T-cell (primary cell): ENCODE measurements at regions not wholly inside any gene's neighbourhood (a gene's known extent, or its start where the extent isn't known, plus 50 kb on each side); places are given as distances from the start of the nearest gene placed in this dataset.

Experiments used
- ATAC-seq, 4 experiments: fragments of 200-7000 bp in 3 of 4; fragments of 150-1000 bp in 1 of 4; cut with Tn5 transposase; replicated peaks in 1 of 4; 1 replicate in 3 of 4; 2 replicates in 1 of 4; pipeline ENCODE4 v1.10.0; 2021; ENCODE audit warnings: moderate library complexity in 3 of 4, mild to moderate bottlenecking in 2 of 4, moderate number of reproducible peaks in 1 of 4
- CTCF ChIA-PET, 2 donors: fragments of 300-600 bp; sonication (Branson Sonifier 250); formaldehyde crosslinking; loops; one replicate each; lab custom pipeline; 2022; ENCODE audit warnings: antibody characterized with exemption in 2 of 2; lab: Charles Lee
- POLR2A ChIA-PET, 2 donors: fragments of 300-600 bp; sonication (Branson Sonifier 250); formaldehyde crosslinking; loops; one replicate each; lab custom pipeline; 2022; ENCODE audit warnings: antibody characterized with exemption in 2 of 2; lab: Charles Lee
- DNase-seq, 35 experiments: peaks; one replicate each; pipeline versions ENCODE4 v3.0.0 to v3.0.0-alpha.2; 2013 to 2023
- H3K27ac ChIP-seq: one replicate; pipeline ENCODE4 v1.5.1; 2013; ENCODE audit warnings: low read length
- H3K27me3 ChIP-seq, 2 experiments: replicated peaks in 1 of 2; 1 replicate in 1 of 2; 2 replicates in 1 of 2; pipeline versions ENCODE4 v1.6.1 to v1.7.0; 2013; ENCODE audit warnings: low read length in 1 of 2, mixed read lengths in 1 of 2; ENCODE audit not compliant: control insufficient read depth in 2 of 2, insufficient read depth in 2 of 2; ENCODE audit errors: extremely low read depth in 1 of 2
- H3K36me3 ChIP-seq, 2 donors: 1 replicate in 1 of 2; 2 replicates in 1 of 2; pipeline versions ENCODE4 v1.6.1 to v1.7.0; 2013; ENCODE audit warnings: low read length in 1 of 2; ENCODE audit not compliant: control insufficient read depth in 2 of 2, insufficient read depth in 1 of 2; ENCODE audit errors: extremely low read depth in 1 of 2
- H3K4me1 ChIP-seq, 2 experiments: 1 replicate in 1 of 2; 2 replicates in 1 of 2; pipeline versions ENCODE4 v1.6.1 to v1.7.0; 2013; ENCODE audit warnings: low read length in 2 of 2, mixed read lengths in 1 of 2; ENCODE audit not compliant: insufficient read depth in 2 of 2, control insufficient read depth in 1 of 2; ENCODE audit errors: extremely low read depth in 1 of 2
- H3K4me3 ChIP-seq, 2 donors: 1 replicate in 1 of 2; 2 replicates in 1 of 2; pipeline versions ENCODE4 v1.5.1 to v1.7.0; 2013; ENCODE audit warnings: mild to moderate bottlenecking in 2 of 2, low read length in 1 of 2, moderate library complexity in 1 of 2; ENCODE audit not compliant: control insufficient read depth in 1 of 2; ENCODE audit errors: extremely low read depth in 1 of 2
- H3K9me3 ChIP-seq: 2 replicates; pipeline ENCODE4 v1.7.0; 2013
- H3K27ac Mint-ChIP-seq, 2 donors: one replicate each; pipeline ENCODE4 v1.8.0; 2020 to 2021; ENCODE audit warnings: mild to moderate bottlenecking in 2 of 2, mixed read lengths in 2 of 2
- H3K27me3 Mint-ChIP-seq, 2 donors: one replicate each; pipeline ENCODE4 v1.8.0; 2021 to 2022; ENCODE audit warnings: mixed read lengths in 2 of 2
- H3K36me3 Mint-ChIP-seq: one replicate; pipeline ENCODE4 v1.8.0; 2021; ENCODE audit warnings: mixed read lengths
- H3K4me1 Mint-ChIP-seq, 3 donors: one replicate each; pipeline ENCODE4 v1.8.0; 2020 to 2022; ENCODE audit warnings: mixed read lengths in 3 of 3, mild to moderate bottlenecking in 1 of 3
- H3K4me3 Mint-ChIP-seq, 3 donors: one replicate each; pipeline ENCODE4 v1.8.0; 2020 to 2022; ENCODE audit warnings: mild to moderate bottlenecking in 3 of 3, mixed read lengths in 3 of 3, moderate library complexity in 3 of 3
- H3K9me3 Mint-ChIP-seq, 3 donors: one replicate each; pipeline ENCODE4 v1.8.0; 2020 to 2022; ENCODE audit warnings: mixed read lengths in 3 of 3
- WGBS: methylation state at CpG from one replicate; pipeline ENCODE4 v1.1.5; 2013; ENCODE audit warnings: missing lambda C conversion rate; ENCODE audit not compliant: insufficient coverage; 5-methylcytosine and 5-hydroxymethylcytosine counted together

DNA sequence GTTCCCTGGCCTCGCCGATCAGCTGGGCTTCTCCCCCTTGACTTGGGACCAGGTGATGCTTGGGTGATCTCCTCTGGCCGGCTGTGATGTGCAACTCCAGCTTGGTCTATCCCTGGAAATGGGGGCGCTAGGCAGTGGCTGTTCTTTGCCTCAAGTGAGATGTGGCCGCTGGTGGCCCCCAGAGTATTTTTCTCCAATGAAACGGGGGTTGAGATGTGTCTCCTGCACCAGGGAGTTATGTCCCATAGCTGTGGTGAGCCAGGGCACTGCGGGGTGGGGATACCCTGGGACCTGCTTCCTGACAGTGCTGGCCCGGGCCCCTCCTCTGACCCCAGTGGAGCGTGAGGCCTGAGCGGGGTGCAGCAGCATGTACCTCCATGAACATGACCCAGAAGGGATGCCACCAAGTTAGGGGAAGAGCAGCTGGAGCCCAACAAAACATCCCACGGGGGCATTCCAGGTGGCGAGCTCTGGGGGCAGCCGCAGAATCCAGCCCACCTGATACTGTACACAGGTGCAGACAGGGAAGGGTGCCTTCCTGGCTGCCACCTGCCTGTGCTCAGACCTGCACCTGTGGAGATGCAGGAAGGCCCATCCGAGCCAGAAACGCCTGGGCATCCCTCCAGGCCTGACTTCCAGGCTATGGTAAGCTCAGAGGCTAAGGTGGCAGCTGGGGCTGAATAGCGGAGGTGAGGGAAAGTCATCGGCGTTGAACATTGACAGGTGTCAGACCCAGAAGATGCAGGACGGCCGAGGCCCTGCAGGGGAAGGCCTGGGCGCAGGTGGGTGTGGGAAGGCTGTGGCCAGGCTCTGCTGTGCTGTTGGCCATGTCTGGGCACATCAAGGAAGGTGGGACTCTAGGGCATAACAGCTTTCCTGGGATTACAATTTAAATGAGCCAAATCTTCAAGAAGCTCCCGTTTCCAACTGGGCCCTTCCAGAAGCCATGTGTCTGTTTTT, 97.3 kb downstream of the CTTN start:
- H3K9me3 ChIP-seq = no peaks in the 10 kb centered on the region
- no peak overlapping the region for H3K27ac ChIP-seq
- ATAC-seq = no peak
- peaks cover 0 to 18% of the 10 kb centered on the region in 2 experiments for H3K27me3 ChIP-seq
- no peak overlapping the region for H3K4me3 Mint-ChIP-seq
- peaks cover 0 to 5% of the 10 kb centered on the region in 2 donors for H3K27me3 Mint-ChIP-seq
- H3K27ac Mint-ChIP-seq = no peak overlapping the region
- peaks cover 2 to 5% (median 4%) of the 10 kb centered on the region in 3 donors for H3K9me3 Mint-ChIP-seq
- H3K4me1 ChIP-seq = no peaks in the 10 kb centered on the region
- no peak overlapping the region for H3K4me3 ChIP-seq
- ChIA-PET POLR2A (no interaction called here), CTCF (no interaction called here)
- H3K36me3 Mint-ChIP-seq = no peaks in the 10 kb centered on the region
- H3K4me1 Mint-ChIP-seq = no peaks in the 10 kb centered on the region
- no peak for DNase-seq
- 67% methylated on average over 21 of the region's 22 CpGs for WGBS
- H3K36me3 ChIP-seq = no peaks in the 10 kb centered on the region

DNA sequence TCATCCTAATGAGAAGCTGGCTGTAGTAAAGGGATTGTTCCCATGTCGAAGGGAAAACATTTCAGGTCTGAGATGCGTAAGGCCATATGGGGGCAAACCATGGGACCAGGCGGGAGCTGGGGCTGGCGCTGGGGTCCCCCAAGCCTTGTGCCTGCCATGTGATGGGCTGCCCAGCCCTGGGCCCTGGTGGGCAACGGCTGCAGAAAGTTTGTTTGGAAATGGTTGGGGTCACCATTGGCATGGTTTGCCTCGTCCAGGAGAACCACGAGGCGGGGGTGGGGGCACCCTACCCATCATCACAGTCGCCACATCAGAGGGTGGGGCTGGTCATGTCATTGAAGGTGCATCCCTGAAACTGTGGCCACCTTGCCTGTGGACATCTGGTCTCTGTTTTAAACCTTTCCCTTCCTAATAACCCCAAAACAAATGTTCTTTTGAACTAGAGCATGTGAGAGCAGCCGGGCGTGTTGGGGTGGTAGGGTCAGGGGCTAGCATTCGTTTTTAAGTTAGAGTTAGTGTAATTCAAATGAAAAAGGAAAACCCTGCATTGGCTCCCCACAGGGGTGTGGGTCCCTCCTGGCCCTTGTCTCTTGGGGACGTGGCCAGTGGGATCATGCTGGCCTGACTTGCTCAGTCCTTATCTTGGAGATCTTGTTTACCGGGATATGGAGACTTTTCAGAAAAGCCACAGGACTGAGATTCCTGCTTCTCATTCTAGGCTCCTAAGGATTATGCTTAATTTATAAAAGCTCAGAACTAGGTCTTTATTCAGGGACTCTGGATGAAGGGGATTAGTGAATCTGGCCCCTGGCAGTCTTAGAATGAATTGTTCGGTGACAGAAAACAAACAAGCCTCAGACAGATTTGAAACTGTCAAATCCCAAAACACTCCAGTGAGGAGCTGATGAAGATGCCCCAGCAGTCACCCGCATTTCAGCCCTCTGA, 98.5 kb downstream of the CTTN start:
- ChIA-PET POLR2A (no interaction called here), CTCF (no interaction called here)
- Histone ChIP-seq H3K27me3 (peaks cover 0 to 20% of the 10 kb centered on the region in 2 experiments), H3K9me3 (no peaks in the 10 kb centered on the region), H3K27ac (no peak overlapping the region), H3K4me3 (no peak overlapping the region), H3K4me1 (no peaks in the 10 kb centered on the region), H3K36me3 (no peaks in the 10 kb centered on the region)
- no peaks in the 10 kb centered on the region for H3K36me3 Mint-ChIP-seq
- peaks cover 0 to 4% of the 10 kb centered on the region in 2 donors for H3K27me3 Mint-ChIP-seq
- H3K9me3 Mint-ChIP-seq = no peaks in the 10 kb centered on the region
- ATAC-seq (no peak), DNase-seq (no peak)
- no peak overlapping the region for H3K4me3 Mint-ChIP-seq
- WGBS = 69% methylated on average over 10 of the region's 16 CpGs
- H3K27ac Mint-ChIP-seq = no peak overlapping the region
- H3K4me1 Mint-ChIP-seq = no peaks in the 10 kb centered on the region

DNA sequence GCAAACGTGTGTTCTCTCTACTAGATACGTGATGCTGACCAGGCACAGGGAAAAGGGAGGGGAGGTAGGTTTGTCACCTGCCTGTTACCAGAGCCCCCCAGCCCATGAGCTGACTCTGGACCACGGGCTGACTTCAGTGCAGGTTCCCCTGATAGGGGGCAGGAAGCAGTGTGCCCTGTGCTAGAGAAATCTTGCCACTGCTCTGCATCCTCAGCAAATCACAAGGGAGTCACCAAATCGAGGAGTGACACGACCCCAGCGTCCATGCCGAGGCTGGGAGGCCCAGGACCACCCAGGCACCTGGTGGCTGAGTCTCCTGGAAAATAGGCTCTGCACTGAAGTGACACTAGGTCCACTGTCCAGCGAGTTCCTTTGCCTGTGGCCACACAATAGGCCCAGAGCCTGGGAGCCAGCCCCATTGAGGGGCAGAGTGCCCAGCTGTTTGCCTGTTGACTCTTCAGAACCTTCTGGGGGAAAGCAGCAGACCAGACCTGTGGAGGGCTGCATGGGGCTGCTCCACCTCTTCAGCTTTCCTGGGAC, 99.3 kb downstream of the CTTN start:
- ATAC-seq (no peak), DNase-seq (peak in 1 of 35 experiments; percentile 0)
- H3K36me3 ChIP-seq = no peaks in the 10 kb centered on the region
- WGBS = 52% methylated on average over 8 of the region's 8 CpGs
- CTCF ChIA-PET = no interaction called here
- H3K27ac ChIP-seq = no peak overlapping the region
- POLR2A ChIA-PET = no interaction called here
- H3K9me3 Mint-ChIP-seq = no peaks in the 10 kb centered on the region
- no peaks in the 10 kb centered on the region for H3K9me3 ChIP-seq
- peaks cover 0 to 21% of the 10 kb centered on the region in 2 experiments for H3K27me3 ChIP-seq
- no peak overlapping the region for H3K4me3 ChIP-seq
- no peaks in the 10 kb centered on the region for H3K4me1 ChIP-seq
- no peaks in the 10 kb centered on the region for H3K4me1 Mint-ChIP-seq
- no peaks in the 10 kb centered on the region for H3K36me3 Mint-ChIP-seq
- H3K27ac Mint-ChIP-seq = no peak overlapping the region
- no peak overlapping the region for H3K4me3 Mint-ChIP-seq
- H3K27me3 Mint-ChIP-seq = peaks cover 0 to 4% of the 10 kb centered on the region in 2 donors

DNA sequence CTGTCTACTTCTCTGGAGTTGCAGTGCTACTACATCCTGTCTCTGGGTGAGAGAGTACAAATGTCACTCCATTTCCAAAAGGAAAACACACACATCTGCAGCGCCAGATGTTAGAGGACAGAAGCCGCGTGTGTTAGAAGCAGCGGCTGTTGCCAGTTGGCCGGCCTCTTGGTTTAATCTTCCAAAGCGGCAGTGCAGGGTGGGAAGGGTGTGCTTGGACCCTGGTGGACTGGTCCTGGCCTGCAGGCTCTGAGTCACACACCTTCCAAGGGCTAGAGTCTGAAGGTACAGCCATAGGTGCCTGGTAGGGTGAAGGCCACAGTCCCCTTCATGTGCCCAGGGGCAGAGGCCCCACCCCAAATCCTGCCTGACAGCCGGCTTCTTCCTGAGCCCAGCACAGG, 99.8 kb downstream of the CTTN start:
- ATAC-seq = no peak
- ChIA-PET POLR2A (no interaction called here), CTCF (no interaction called here)
- Mint-ChIP-seq H3K36me3 (no peaks in the 10 kb centered on the region), H3K4me3 (no peak overlapping the region), H3K27me3 (peaks cover 0 to 4% of the 10 kb centered on the region in 2 donors), H3K27ac (no peak overlapping the region), H3K4me1 (no peaks in the 10 kb centered on the region), H3K9me3 (no peaks in the 10 kb centered on the region)
- Histone ChIP-seq H3K9me3 (no peaks in the 10 kb centered on the region), H3K36me3 (no peaks in the 10 kb centered on the region), H3K27ac (no peak overlapping the region), H3K4me1 (no peaks in the 10 kb centered on the region), H3K27me3 (peaks cover 0 to 26% of the 10 kb centered on the region in 2 experiments), H3K4me3 (no peak overlapping the region)
- 74% methylated on average over 3 of the region's 7 CpGs for WGBS
- peak in 1 of 35 experiments; percentile 1 for DNase-seq

DNA sequence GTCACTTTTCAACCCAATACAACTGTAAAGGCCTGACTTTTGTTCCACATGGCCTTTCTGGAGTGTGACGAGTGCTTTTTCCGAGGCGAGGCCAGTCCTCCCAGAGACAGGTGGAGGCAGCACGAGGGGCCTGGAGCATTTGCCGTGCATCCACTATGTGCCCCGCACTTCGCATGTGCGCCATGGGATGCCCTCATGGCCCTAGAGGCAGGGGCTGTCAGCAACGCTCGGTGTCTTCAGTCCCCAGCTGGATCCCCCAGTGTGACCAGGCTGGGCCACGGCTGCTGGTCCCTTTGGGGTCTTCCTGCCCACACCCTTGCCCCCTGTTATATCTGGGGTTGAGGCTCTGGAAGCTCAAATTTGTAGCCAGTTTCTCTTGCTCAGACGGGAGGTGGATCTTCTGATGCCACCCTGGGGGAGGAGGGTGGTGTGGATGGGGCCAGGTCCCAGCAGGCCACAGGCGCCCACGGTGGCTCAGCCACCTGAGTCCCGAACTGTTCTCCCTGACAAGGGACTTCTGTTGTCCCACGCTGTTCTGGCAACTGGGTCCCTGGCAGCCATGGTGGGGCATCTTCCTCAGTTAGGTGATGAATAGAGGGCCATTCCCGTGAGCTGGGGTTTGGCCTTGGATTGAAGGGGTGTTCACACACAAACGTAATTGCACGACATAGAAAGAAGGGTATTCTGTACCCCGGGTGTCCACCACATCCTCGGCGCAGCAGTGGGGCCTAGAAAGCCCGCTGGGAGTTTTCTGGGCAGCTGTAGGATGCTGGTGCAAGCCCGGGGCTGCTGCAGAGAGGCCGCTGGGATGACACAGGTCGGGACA, 100.9 kb downstream of the CTTN start:
- DNase-seq (peak in 1 of 35 experiments; percentile 2), ATAC-seq (no peak)
- Mint-ChIP-seq H3K4me3 (no peak overlapping the region), H3K27me3 (peaks cover 0 to 4% of the 10 kb centered on the region in 2 donors), H3K4me1 (no peaks in the 10 kb centered on the region), H3K27ac (no peak overlapping the region), H3K9me3 (no peaks in the 10 kb centered on the region), H3K36me3 (no peaks in the 10 kb centered on the region)
- CTCF ChIA-PET = no interaction called here
- peaks cover 0 to 29% of the 10 kb centered on the region in 2 experiments for H3K27me3 ChIP-seq
- no peak overlapping the region for H3K4me3 ChIP-seq
- no peaks in the 10 kb centered on the region for H3K4me1 ChIP-seq
- H3K36me3 ChIP-seq = no peaks in the 10 kb centered on the region
- POLR2A ChIA-PET = no interaction called here
- no peak overlapping the region for H3K27ac ChIP-seq
- 86% methylated on average over 18 of the region's 26 CpGs for WGBS
- H3K9me3 ChIP-seq = no peaks in the 10 kb centered on the region
